ENCODE measurements at regions not wholly inside any gene's neighbourhood (a gene's known extent, or its start where the extent isn't known, plus 50 kb on each side); places are given as distances from the start of the nearest gene placed in this dataset.

- no peaks in the 10 kb centered on the region for H3K9me3 ChIP-seq (ENCODE audit: control insufficient read depth in 4 of 4, low read length in 3 of 4)
- no peak for TF ChIP-seq REST (IDR thresholded peaks at IDR 0.05)
- no peak overlapping the region for H3K27ac ChIP-seq (ENCODE audit: low read depth in 1 of 2, low read length in 2 of 2)
- H3K27me3 ChIP-seq (ENCODE audit: control insufficient read depth in 4 of 4, insufficient read depth in 4 of 4, low read length in 3 of 4) = no peaks in the 10 kb centered on the region
- WGBS = 66% methylated on average over 2 of the region's 2 CpGs
- no peaks in the 10 kb centered on the region for H3K36me3 ChIP-seq (ENCODE audit: control insufficient read depth in 4 of 4, insufficient read depth in 3 of 4, low read depth in 1 of 4, low read length in 3 of 4)
- no peak for DNase-seq (ENCODE audit: low spot score)
- H3K9ac ChIP-seq (ENCODE audit: low read depth in 1 of 2, low read length in 2 of 2) = no peak overlapping the region
- no peaks in the 10 kb centered on the region for H3K4me1 ChIP-seq (ENCODE audit: control insufficient read depth in 4 of 4, insufficient read depth in 4 of 4, low read length in 3 of 4)
- no peak overlapping the region for H3K4me3 ChIP-seq (ENCODE audit: low read depth in 1 of 3, low read length in 3 of 3)
Measured at GRCh38 chr15:69953816-69954215, 143.9 kb downstream of the TLE3 start.

- WGBS = 73% methylated on average over 5 of the region's 5 CpGs
- DNase-seq (ENCODE audit: low spot score) = no peak
- H3K27me3 ChIP-seq (ENCODE audit: control insufficient read depth in 4 of 4, insufficient read depth in 4 of 4, low read length in 3 of 4) = no peaks in the 10 kb centered on the region
- H3K4me3 ChIP-seq (ENCODE audit: low read depth in 1 of 3, low read length in 3 of 3) = no peak overlapping the region
- no peaks in the 10 kb centered on the region for H3K9me3 ChIP-seq (ENCODE audit: control insufficient read depth in 4 of 4, low read length in 3 of 4)
- H3K9ac ChIP-seq (ENCODE audit: low read depth in 1 of 2, low read length in 2 of 2) = no peak overlapping the region
- H3K27ac ChIP-seq (ENCODE audit: low read depth in 1 of 2, low read length in 2 of 2) = no peak overlapping the region
- H3K36me3 ChIP-seq (ENCODE audit: control insufficient read depth in 4 of 4, insufficient read depth in 3 of 4, low read depth in 1 of 4, low read length in 3 of 4) = no peaks in the 10 kb centered on the region
- H3K4me1 ChIP-seq (ENCODE audit: control insufficient read depth in 4 of 4, insufficient read depth in 4 of 4, low read length in 3 of 4) = no peaks in the 10 kb centered on the region
- TF ChIP-seq FOXA2 (IDR thresholded peaks at IDR 0.05) (no peak), JUND (IDR thresholded peaks at IDR 0.05) (no peak), EGR1 (IDR thresholded peaks at IDR 0.05; ENCODE audit: low read depth in 2 of 2) (no peak), REST (IDR thresholded peaks at IDR 0.05) (no peak), GABPA (IDR thresholded peaks at IDR 0.05 in 1 of 2, conservative IDR thresholded peaks at IDR 0.05 in 1 of 2) (no peak), RAD21 (IDR thresholded peaks at IDR 0.05) (no peak), SP1 (IDR thresholded peaks at IDR 0.05) (no peak), ZBTB33 (IDR thresholded peaks at IDR 0.05) (no peak), RXRA (IDR thresholded peaks at IDR 0.05) (no peak), TAF1 (conservative IDR thresholded peaks at IDR 0.05) (no peak), HNF4G (IDR thresholded peaks at IDR 0.05) (no peak), CTCF (IDR thresholded peaks at IDR 0.05; ENCODE audit: low read depth, low read length, missing input control) (no peak), FOXA1 (IDR thresholded peaks at IDR 0.05) (no peak), ATF3 (IDR thresholded peaks at IDR 0.05) (no peak), NR2F2 (IDR thresholded peaks at IDR 0.05) (no peak), YY1 (IDR thresholded peaks at IDR 0.05) (no peak)
Measured at GRCh38 chr15:69954666-69955065, 143.1 kb downstream of the TLE3 start.

All from liver (tissue), 8 donors.